ENCODE measurements at regions not wholly inside any gene's neighbourhood (a gene's known extent, or its start where the extent isn't known, plus 50 kb on each side); places are given as distances from the start of the nearest gene placed in this dataset.

DNA sequence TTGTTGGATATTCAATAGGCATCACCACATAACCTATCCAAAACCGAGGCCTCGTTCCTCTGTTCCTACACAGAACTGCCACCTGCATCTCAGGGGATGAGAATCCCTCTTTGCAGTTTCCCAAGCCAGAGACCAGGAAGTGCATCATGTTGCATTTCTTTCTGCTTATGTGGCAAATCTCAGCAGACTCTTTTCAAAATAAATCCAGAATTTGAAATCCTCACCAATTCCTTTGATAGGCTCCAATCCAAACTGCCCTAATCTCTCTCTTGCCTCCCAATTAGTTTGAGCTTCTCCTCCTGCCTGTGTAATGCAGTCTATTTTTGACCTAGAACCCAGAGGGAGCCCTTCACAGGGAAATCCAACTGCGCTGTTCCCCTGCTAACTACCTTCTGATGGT, 215.5 kb downstream of the RNF144A start:
- H3K4me3 ChIP-seq = no peak overlapping the region
- H3K9me3 ChIP-seq = no peaks in the 10 kb centered on the region
- 94 to 96% methylated on average over 3 of the region's 3 CpGs for WGBS, 2 donors
- no peaks in the 10 kb centered on the region for H3K27me3 ChIP-seq
- TF ChIP-seq, protein P1, sequence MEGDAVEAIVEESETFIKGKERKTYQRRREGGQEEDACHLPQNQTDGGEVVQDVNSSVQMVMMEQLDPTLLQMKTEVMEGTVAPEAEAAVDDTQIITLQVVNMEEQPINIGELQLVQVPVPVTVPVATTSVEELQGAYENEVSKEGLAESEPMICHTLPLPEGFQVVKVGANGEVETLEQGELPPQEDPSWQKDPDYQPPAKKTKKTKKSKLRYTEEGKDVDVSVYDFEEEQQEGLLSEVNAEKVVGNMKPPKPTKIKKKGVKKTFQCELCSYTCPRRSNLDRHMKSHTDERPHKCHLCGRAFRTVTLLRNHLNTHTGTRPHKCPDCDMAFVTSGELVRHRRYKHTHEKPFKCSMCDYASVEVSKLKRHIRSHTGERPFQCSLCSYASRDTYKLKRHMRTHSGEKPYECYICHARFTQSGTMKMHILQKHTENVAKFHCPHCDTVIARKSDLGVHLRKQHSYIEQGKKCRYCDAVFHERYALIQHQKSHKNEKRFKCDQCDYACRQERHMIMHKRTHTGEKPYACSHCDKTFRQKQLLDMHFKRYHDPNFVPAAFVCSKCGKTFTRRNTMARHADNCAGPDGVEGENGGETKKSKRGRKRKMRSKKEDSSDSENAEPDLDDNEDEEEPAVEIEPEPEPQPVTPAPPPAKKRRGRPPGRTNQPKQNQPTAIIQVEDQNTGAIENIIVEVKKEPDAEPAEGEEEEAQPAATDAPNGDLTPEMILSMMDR (IDR thresholded peaks at IDR 0.05) = no peak
- no peak for TF ChIP-seq EP300 (IDR thresholded peaks at IDR 0.05)
- no peak for TF ChIP-seq POLR2A (IDR thresholded peaks at IDR 0.05)
- no peak for DNase-seq
- peaks cover 0 to 6% (median 0%) of the 10 kb centered on the region in 4 donors for H3K4me1 ChIP-seq
- no peaks in the 10 kb centered on the region for H3K36me3 ChIP-seq
- H3K27ac ChIP-seq = no peak overlapping the region
- intact Hi-C loops (cut with DNase I) = no loop called here

DNA sequence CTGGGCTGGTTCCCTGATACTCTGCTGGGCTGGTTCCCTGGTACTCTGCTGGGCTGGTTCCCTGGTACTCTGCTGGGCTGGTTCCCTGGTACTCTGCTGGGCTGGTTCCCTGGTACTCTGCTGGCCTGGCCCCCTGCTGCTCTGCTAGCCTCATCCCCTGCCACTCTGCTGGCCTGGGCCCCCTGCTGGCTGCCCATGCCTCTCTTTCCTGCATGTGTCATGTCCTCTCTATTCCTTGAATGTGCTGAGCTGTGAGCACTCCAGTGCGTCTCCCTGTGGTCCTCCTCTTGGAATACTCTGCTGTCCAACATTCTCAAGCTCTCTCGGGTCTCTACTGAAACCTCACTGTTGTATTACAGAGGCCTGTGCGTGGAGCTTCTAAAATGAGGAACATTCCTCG, 216.3 kb downstream of the RNF144A start:
- Histone ChIP-seq H3K27me3 (no peaks in the 10 kb centered on the region), H3K36me3 (no peaks in the 10 kb centered on the region), H3K27ac (no peak overlapping the region), H3K4me1 (peaks cover 0 to 6% (median 0%) of the 10 kb centered on the region in 4 donors), H3K4me3 (no peak overlapping the region), H3K9me3 (no peaks in the 10 kb centered on the region)
- TF ChIP-seq EP300 (IDR thresholded peaks at IDR 0.05) (no peak), POLR2A (IDR thresholded peaks at IDR 0.05) (no peak), POLR2AphosphoS5 (IDR thresholded peaks at IDR 0.05) (no peak)
- TF ChIP-seq, protein P1 (IDR thresholded peaks at IDR 0.05) = no peak
- DNase-seq = no peak
- intact Hi-C loops (cut with DNase I) = no loop called here
- 92 to 93% methylated on average over 4 of the region's 4 CpGs for WGBS, 2 donors

DNA sequence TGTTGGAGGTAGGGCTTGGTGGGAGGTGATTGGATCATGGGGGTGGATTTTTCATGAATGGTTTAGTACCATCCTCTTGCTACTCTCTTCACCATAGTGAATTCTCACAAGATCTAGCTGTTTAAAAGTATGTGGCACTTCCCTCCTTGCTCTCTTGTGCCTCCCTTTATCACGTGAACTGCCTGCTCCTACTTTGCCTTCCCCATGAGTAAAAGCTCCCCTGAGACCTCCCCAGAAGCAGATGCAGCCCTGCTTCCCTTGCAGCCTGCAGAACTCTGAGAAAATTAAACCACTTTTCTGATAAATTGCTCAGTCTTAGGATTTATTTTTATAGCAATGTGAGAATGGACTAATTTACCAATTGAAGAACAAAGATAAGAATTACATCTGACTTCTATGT, 223.1 kb downstream of the RNF144A start:
- no peak overlapping the region for H3K27ac ChIP-seq
- H3K4me1 ChIP-seq = no peaks in the 10 kb centered on the region
- no peaks in the 10 kb centered on the region for H3K36me3 ChIP-seq
- intact Hi-C loops (cut with DNase I) = no loop called here
- WGBS, 2 donors = 60 to 72% methylated on average over 1 of the region's 1 CpG
- H3K9me3 ChIP-seq = peaks cover 0 to 6% (median 0%) of the 10 kb centered on the region in 4 donors
- H3K4me3 ChIP-seq = no peak overlapping the region
- TF ChIP-seq, protein P1 (IDR thresholded peaks at IDR 0.05) = no peak
- TF ChIP-seq EP300 (IDR thresholded peaks at IDR 0.05) (no peak), POLR2A (IDR thresholded peaks at IDR 0.05) (no peak), POLR2AphosphoS5 (IDR thresholded peaks at IDR 0.05) (no peak)
- DNase-seq = no peak
- H3K27me3 ChIP-seq = no peaks in the 10 kb centered on the region

DNA sequence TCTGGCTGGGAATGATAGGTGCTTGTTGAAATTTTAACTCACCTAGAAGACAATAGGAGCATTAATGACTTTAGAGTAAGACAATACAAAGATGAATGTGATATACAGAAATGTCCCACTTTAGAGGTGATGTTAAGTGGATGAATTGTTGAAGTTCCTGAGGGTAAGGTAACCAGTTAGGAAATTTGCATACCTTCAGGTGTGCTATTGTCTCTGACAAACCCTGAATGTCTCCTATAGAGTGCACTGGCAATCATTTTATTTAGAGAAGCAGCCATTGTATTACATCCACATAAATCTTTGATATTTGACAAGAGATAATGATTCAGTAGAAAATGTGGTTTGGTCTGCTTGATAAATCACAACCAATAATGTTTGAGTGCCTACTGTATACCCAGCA, 228.5 kb downstream of the RNF144A start:
- no peaks in the 10 kb centered on the region for H3K36me3 ChIP-seq

DNA sequence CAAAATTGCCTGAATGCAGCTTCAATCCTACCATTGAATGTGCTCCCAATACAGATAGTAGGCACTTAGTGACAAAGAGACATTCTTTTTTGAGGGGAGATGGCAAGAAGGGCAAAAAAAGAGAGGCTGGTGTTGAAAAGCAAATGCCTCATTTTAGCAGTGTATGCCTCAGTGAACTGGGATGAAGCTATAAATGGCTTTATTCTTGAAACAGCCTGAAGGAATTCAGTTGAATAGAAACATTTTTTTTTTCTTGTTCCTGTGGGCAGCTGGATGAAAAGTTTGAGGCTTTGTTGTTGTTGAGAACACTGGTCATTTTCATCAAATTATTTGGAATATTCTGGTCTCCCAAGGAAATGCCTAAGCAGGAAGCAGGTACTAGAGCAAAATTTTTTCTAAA, 228.9 kb downstream of the RNF144A start:
- TF ChIP-seq POLR2A (IDR thresholded peaks at IDR 0.05) = no peak
- no peak for TF ChIP-seq EP300 (IDR thresholded peaks at IDR 0.05)
- TF ChIP-seq POLR2AphosphoS5 (IDR thresholded peaks at IDR 0.05) = no peak
- TF ChIP-seq, protein P1 (IDR thresholded peaks at IDR 0.05) = no peak
- no peak for DNase-seq
- H3K27ac ChIP-seq = no peak overlapping the region
- H3K9me3 ChIP-seq = peaks cover 0 to 3% (median 0%) of the 10 kb centered on the region in 4 donors
- intact Hi-C loops (cut with DNase I) = no loop called here
- H3K4me1 ChIP-seq = no peaks in the 10 kb centered on the region
- H3K36me3 ChIP-seq = no peaks in the 10 kb centered on the region
- H3K27me3 ChIP-seq = no peaks in the 10 kb centered on the region
- H3K4me3 ChIP-seq = no peak overlapping the region

More for the DNA sequence above, 228.5 kb downstream of the RNF144A start:
- TF ChIP-seq, protein P1 (IDR thresholded peaks at IDR 0.05) = no peak
- TF ChIP-seq POLR2A (IDR thresholded peaks at IDR 0.05) = no peak
- no peak for TF ChIP-seq EP300 (IDR thresholded peaks at IDR 0.05)
- no peaks in the 10 kb centered on the region for H3K27me3 ChIP-seq
- no peak for DNase-seq
- H3K9me3 ChIP-seq = peaks cover 0 to 3% (median 0%) of the 10 kb centered on the region in 4 donors
- no peaks in the 10 kb centered on the region for H3K4me1 ChIP-seq
- no peak overlapping the region for H3K4me3 ChIP-seq
- intact Hi-C loops (cut with DNase I) = no loop called here
- no peak overlapping the region for H3K27ac ChIP-seq
